Activated CD8-positive, alpha-beta T cell treated with anti-CD3 and anti-CD28 coated beads for 36 hours (primary cell): ENCODE measurements at regions not wholly inside any gene's neighbourhood (a gene's known extent, or its start where the extent isn't known, plus 50 kb on each side); places are given as distances from the start of the nearest gene placed in this dataset.
A peak's percentile ranks its signal among the peaks of the same experiment; 100 is the strongest.

Source experiments
- ATAC-seq: fragments of 200-7000 bp; cut with Tn5 transposase; one replicate; pipeline ENCODE4 v1.10.0; 2021; ENCODE audit warnings: mild to moderate bottlenecking, moderate library complexity
- CTCF ChIA-PET: fragments of 350-600 bp; sonication (Branson Sonifier 250); formaldehyde crosslinking; loops from one replicate; lab custom pipeline; 2021; ENCODE audit warnings: antibody characterized with exemption; lab: Charles Lee
- POLR2A ChIA-PET: fragments of 350-600 bp; sonication (Branson Sonifier 250); formaldehyde crosslinking; loops from one replicate; lab custom pipeline; 2021; ENCODE audit warnings: antibody characterized with exemption; lab: Charles Lee
- DNase-seq: peaks from one replicate; pipeline ENCODE4 v3.0.0-alpha.2; 2020
- H3K27ac Mint-ChIP-seq: one replicate; pipeline ENCODE4 v1.8.0; 2021; ENCODE audit warnings: mild to moderate bottlenecking, mixed read lengths
- H3K27me3 Mint-ChIP-seq: one replicate; pipeline ENCODE4 v1.8.0; 2021; ENCODE audit warnings: mixed read lengths
- H3K36me3 Mint-ChIP-seq: one replicate; pipeline ENCODE4 v1.8.0; 2021; ENCODE audit warnings: low read depth, mixed read lengths
- H3K4me1 Mint-ChIP-seq: one replicate; pipeline ENCODE4 v1.8.0; 2021; ENCODE audit warnings: low read depth, mixed read lengths
- H3K4me3 Mint-ChIP-seq: one replicate; pipeline ENCODE4 v1.8.0; 2021; ENCODE audit warnings: mild to moderate bottlenecking, moderate library complexity, mixed read lengths
- H3K9me3 Mint-ChIP-seq: one replicate; pipeline ENCODE4 v1.8.0; 2021; ENCODE audit warnings: mixed read lengths
- intact Hi-C: fragments of 100-400 bp; cut with micrococcal nuclease; formaldehyde crosslinking; loops from one replicate; pipeline ENCODE4 v1.10.0; 2022
- TF ChIP-seq, protein P1 (sequence below): fragments of 200-600 bp; IDR thresholded peaks from one replicate; pipeline ENCODE4 v1.8.0; 2022; ENCODE audit warnings: antibody characterized with exemption, mild to moderate bottlenecking

DNA sequence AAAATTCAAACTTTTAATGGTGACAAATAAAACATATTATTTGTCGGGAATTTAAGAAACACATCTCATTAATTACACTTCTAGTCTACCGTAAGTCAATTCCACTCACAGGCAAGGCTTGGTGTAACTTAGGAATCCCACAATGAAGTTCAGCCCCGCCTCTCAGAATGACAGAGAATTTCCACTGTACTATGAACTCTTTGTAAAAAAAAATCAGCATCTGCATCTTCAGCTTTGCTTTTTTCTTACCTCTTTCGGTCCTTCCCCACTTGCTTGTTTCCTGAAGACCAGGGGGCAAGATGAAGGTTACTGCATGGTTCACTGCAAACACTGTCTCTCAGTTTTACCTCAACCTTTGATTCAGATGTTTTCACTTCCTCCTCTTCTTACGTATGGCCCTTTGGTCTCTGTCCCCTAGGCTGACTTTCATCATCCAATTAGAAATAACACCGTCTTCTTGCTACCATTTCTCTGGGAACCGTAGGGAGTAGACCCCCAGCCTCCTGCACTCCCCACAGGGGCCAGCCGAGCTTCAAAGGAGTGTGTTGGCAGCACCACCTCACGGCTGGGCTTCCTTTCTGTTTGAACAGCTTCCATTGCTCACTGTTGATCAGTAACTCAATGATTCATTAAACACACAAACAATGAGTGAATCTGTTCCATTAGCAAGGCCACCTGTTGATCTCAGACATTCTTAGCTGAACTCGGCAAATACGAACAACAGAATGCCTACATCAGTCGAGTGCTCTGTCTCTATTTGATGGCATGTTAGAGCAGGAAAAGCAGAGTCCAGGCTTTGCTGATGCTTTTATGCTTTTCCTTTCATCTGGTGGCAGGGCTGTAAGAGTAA lies 343.0 kb downstream of the BMP4 start:
- DNase-seq (peak; percentile 12), ATAC-seq (peak; percentile 80)
- ChIA-PET POLR2A (no interaction called here), CTCF (no interaction called here)
- H3K36me3 Mint-ChIP-seq = no peaks in the 10 kb centered on the region
- TF ChIP-seq, protein P1, sequence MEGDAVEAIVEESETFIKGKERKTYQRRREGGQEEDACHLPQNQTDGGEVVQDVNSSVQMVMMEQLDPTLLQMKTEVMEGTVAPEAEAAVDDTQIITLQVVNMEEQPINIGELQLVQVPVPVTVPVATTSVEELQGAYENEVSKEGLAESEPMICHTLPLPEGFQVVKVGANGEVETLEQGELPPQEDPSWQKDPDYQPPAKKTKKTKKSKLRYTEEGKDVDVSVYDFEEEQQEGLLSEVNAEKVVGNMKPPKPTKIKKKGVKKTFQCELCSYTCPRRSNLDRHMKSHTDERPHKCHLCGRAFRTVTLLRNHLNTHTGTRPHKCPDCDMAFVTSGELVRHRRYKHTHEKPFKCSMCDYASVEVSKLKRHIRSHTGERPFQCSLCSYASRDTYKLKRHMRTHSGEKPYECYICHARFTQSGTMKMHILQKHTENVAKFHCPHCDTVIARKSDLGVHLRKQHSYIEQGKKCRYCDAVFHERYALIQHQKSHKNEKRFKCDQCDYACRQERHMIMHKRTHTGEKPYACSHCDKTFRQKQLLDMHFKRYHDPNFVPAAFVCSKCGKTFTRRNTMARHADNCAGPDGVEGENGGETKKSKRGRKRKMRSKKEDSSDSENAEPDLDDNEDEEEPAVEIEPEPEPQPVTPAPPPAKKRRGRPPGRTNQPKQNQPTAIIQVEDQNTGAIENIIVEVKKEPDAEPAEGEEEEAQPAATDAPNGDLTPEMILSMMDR = no peak
- intact Hi-C loops = no loop called here
- H3K27me3 Mint-ChIP-seq = no peaks in the 10 kb centered on the region
- H3K9me3 Mint-ChIP-seq = no peaks in the 10 kb centered on the region
- peak overlapping the region; percentile 80 for H3K27ac Mint-ChIP-seq
- H3K4me3 Mint-ChIP-seq = no peak overlapping the region
- no peaks in the 10 kb centered on the region for H3K4me1 Mint-ChIP-seq

DNA sequence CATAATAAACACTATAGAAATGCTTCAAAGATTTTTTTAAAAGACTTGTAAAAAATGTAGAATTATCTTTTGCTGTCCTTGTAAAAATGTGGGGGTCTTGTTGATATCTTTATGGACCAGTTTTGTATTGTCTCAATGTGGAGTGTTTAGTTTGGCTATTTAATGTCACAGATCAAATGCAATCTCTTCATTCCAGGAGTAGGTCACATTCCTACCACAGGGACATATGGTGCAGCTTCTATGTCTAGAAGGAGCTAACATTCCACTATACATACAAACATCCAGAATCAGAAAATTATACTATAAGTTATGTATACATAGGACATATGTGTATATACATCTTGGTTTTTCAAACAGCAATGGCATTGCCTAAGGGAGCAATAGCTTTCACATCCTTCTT lies 345.7 kb downstream of the BMP4 start:
- intact Hi-C loops = no loop called here
- Mint-ChIP-seq H3K36me3 (no peaks in the 10 kb centered on the region), H3K4me1 (no peaks in the 10 kb centered on the region), H3K9me3 (no peaks in the 10 kb centered on the region), H3K27ac (no peak overlapping the region), H3K27me3 (no peaks in the 10 kb centered on the region), H3K4me3 (no peak overlapping the region)
- ATAC-seq = no peak
- TF ChIP-seq, protein P1 = no peak
- CTCF ChIA-PET = no interaction called here
- POLR2A ChIA-PET = no interaction called here
- DNase-seq = no peak

DNA sequence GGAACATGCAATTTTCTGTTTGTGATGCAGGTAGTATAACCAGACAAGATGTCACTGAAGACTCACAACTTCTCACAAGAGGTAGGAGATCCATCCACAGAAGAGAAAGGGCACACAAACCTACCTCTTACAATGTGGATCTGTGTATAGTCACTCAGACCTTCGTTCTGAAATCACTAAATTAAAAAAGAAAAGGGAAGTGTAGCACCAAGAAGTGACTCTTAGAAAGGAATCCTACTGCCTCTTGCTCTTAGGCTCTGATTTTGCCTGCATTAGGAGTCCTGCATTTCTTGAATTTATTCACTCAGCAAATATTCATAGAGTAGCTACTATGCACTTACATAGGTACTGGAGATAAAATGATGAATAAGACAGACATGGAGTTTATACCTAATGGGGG lies 347.6 kb downstream of the BMP4 start:
- intact Hi-C loops = no loop called here
- Mint-ChIP-seq H3K4me3 (no peak overlapping the region), H3K36me3 (no peaks in the 10 kb centered on the region), H3K4me1 (no peaks in the 10 kb centered on the region), H3K27me3 (no peaks in the 10 kb centered on the region), H3K9me3 (no peaks in the 10 kb centered on the region), H3K27ac (no peak overlapping the region)
- DNase-seq (no peak), ATAC-seq (no peak)
- POLR2A ChIA-PET = no interaction called here
- TF ChIP-seq, protein P1 = no peak
- CTCF ChIA-PET = no interaction called here

DNA sequence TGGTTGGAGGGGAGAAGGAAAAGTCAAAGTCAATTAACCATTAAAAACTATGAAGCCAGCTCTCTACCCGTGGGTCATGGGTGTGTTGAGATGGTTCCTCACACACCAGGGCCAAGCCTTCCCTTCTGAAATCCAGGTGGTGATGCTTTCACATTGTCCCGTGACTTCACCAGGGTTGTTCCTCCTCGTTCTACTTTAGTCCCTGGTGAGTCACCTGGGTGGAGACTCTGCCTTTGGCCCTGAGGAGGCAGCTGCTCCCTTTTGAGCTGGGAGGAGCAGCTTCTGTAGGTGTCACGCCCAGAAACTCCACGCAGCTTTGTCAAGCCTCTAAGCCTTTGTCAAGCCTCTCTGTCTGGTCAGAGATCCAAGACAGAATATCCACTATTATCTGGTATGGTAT lies 348.3 kb downstream of the BMP4 start:
- intact Hi-C loops = no loop called here
- H3K27ac Mint-ChIP-seq = no peak overlapping the region
- TF ChIP-seq, protein P1 = no peak
- POLR2A ChIA-PET = no interaction called here
- no peaks in the 10 kb centered on the region for H3K27me3 Mint-ChIP-seq
- no peaks in the 10 kb centered on the region for H3K36me3 Mint-ChIP-seq
- no peak overlapping the region for H3K4me3 Mint-ChIP-seq
- CTCF ChIA-PET = no interaction called here
- H3K4me1 Mint-ChIP-seq = no peaks in the 10 kb centered on the region
- H3K9me3 Mint-ChIP-seq = no peaks in the 10 kb centered on the region
- DNase-seq (no peak), ATAC-seq (no peak)

DNA sequence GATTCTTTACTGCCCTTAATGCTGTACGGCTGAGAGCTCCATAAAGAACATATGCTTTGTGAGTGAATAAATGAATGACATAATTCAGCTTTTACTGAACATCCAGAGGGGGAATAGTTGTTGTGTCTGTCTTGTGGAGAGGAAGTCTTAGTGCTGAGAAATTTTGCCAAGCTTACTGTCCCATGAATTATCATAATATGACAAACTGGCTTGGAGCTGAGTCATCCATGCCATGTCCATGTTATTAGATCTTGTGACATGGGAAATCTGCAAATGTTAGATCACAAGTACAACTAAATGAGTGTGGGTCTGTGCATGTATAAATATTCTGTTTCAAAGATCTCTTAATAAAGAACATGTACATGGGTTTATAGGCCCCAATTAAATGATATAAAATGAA lies 350.4 kb downstream of the BMP4 start:
- TF ChIP-seq, protein P1 = no peak
- ChIA-PET POLR2A (interaction anchor here (0.6 kb wide), 1 partner anchor 221 kb away, joined by 4 read pairs; no protein-coding TSS in a partner anchor), CTCF (no interaction called here)
- H3K4me1 Mint-ChIP-seq = no peaks in the 10 kb centered on the region
- H3K27ac Mint-ChIP-seq = no peak overlapping the region
- no peak for DNase-seq
- H3K4me3 Mint-ChIP-seq = no peak overlapping the region
- no peaks in the 10 kb centered on the region for H3K36me3 Mint-ChIP-seq
- intact Hi-C loops = no loop called here
- no peaks in the 10 kb centered on the region for H3K27me3 Mint-ChIP-seq
- ATAC-seq = no peak
- H3K9me3 Mint-ChIP-seq = peaks cover 3% of the 10 kb centered on the region
